NT2/D1 (cell line): ENCODE measurements at regions not wholly inside any gene's neighbourhood (a gene's known extent, or its start where the extent isn't known, plus 50 kb on each side); places are given as distances from the start of the nearest gene placed in this dataset.
A peak's percentile ranks its signal among the peaks of the same experiment; 100 is the strongest.

Source experiments
- DNase-seq: peaks from one replicate; pipeline ENCODE4 v3.0.0-alpha.2; 2011; ENCODE audit warnings: low read depth, low spot score
- H3K27me3 ChIP-seq: 2 replicates; pipeline ENCODE4 v1.6.0; 2011; ENCODE audit warnings: mild to moderate bottlenecking; ENCODE audit not compliant: insufficient read length, insufficient read depth
- H3K36me3 ChIP-seq: 2 replicates; pipeline ENCODE4 v1.6.1; 2011; ENCODE audit warnings: mild to moderate bottlenecking, low read length, mixed read lengths; ENCODE audit not compliant: insufficient read depth, insufficient read length
- H3K4me1 ChIP-seq: 2 replicates; pipeline ENCODE4 v1.5.1; 2011; ENCODE audit not compliant: insufficient read depth, insufficient read length
- H3K4me3 ChIP-seq: 2 replicates; pipeline ENCODE4 v1.5.1; 2011; ENCODE audit warnings: low read depth; ENCODE audit not compliant: insufficient read length
- H3K9ac ChIP-seq: 2 replicates; pipeline ENCODE4 v1.6.0; 2011; ENCODE audit warnings: low read depth; ENCODE audit not compliant: insufficient read length
- H3K9me3 ChIP-seq: 2 replicates; pipeline ENCODE4 v1.5.1; 2011; ENCODE audit warnings: mild to moderate bottlenecking, low read length; ENCODE audit not compliant: insufficient read depth
- SUZ12 ChIP-seq: IDR thresholded peaks from 2 replicates; pipeline ENCODE4 v1.6.1; 2011; ENCODE audit not compliant: insufficient read length, insufficient read depth; ENCODE audit errors: extremely low read depth
- YY1 ChIP-seq: IDR thresholded peaks from 2 replicates; pipeline ENCODE4 v1.6.1; 2011; ENCODE audit not compliant: insufficient read length, insufficient read depth
- ZNF274 ChIP-seq: IDR thresholded peaks from 2 replicates; pipeline ENCODE4 v1.6.1; 2011; ENCODE audit warnings: mild to moderate bottlenecking, low read depth, low read length

- Histone ChIP-seq H3K9me3 (no peaks in the 10 kb centered on the region), H3K9ac (no peak overlapping the region), H3K4me1 (peaks cover 8% of the 10 kb centered on the region), H3K36me3 (no peaks in the 10 kb centered on the region), H3K27me3 (no peaks in the 10 kb centered on the region), H3K4me3 (no peak overlapping the region)
- TF ChIP-seq SUZ12 (no peak), YY1 (no peak), ZNF274 (no peak)
- no peak for DNase-seq
Measured at GRCh38 chr11:43554148-43554473, 126.4 kb upstream of the HSD17B12 start.

DNA sequence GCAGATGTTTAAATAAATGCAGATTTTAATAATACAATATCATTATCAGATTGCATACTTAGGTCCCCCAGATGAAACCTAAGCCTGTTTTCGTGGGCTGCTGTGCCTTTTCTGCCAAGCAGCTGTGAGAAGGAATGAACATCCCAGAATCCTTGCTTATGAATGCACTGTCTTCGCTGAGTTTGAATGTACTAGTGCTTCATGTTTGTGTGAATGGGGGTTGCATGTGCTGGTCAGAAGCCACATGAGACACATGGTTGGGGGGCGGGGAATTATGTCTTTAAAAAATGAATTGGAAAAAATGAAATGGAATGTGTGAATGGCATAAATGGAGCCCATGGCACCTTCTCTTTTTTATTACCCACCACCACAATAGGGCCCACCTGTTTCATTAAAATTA, 125.4 kb upstream of the HSD17B12 start:
- Histone ChIP-seq H3K9me3 (no peaks in the 10 kb centered on the region), H3K4me1 (peaks cover 11% of the 10 kb centered on the region), H3K4me3 (no peak overlapping the region), H3K36me3 (no peaks in the 10 kb centered on the region), H3K27me3 (no peaks in the 10 kb centered on the region), H3K9ac (no peak overlapping the region)
- no peak for TF ChIP-seq SUZ12
- TF ChIP-seq ZNF274: no peak
- no peak for TF ChIP-seq YY1
- DNase-seq: no peak

DNA sequence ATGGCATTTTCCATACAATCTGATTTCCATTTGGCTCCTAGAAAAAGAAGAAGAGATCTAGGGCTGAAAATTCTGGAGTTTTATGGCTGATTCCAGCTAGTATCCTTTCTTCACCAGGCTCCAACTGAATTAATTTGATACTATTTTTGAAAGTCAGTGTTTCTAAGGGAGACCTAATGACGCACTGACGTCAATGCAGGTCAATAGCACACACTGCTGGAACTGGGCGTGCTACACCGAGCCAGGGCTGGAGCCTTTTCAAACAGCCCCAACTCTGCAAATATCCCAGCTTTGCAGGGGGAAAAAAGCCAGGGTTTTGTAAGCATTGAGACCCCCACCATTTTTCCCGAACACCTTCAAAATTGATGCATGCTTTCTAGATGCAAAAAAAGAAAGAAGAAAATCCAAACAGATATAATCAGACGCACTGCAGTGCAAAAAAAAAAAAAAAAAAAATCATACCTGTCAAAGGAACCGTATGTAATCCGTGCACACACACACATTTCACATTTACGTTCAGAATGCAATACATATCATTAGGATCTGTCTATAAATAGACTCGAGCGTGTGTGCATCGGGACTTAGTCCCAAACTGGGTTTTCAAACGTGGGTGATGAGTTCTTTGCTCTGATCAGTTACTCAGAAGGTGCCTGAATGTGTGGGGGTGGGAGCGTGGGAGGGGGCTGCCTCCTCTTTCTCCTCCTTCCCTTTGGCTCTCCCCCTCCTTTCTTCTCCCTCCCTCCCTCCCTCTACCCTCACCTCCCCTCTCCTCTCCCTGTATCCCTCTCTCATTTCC, 124.5 kb upstream of the HSD17B12 start:
- H3K36me3 ChIP-seq: no peaks in the 10 kb centered on the region
- no peak overlapping the region for H3K4me3 ChIP-seq
- peaks cover 11% of the 10 kb centered on the region for H3K4me1 ChIP-seq
- TF ChIP-seq YY1: no peak
- no peak for TF ChIP-seq SUZ12
- no peak for TF ChIP-seq ZNF274
- H3K27me3 ChIP-seq: no peaks in the 10 kb centered on the region
- H3K9ac ChIP-seq: no peak overlapping the region
- DNase-seq: no peak
- no peaks in the 10 kb centered on the region for H3K9me3 ChIP-seq

DNA sequence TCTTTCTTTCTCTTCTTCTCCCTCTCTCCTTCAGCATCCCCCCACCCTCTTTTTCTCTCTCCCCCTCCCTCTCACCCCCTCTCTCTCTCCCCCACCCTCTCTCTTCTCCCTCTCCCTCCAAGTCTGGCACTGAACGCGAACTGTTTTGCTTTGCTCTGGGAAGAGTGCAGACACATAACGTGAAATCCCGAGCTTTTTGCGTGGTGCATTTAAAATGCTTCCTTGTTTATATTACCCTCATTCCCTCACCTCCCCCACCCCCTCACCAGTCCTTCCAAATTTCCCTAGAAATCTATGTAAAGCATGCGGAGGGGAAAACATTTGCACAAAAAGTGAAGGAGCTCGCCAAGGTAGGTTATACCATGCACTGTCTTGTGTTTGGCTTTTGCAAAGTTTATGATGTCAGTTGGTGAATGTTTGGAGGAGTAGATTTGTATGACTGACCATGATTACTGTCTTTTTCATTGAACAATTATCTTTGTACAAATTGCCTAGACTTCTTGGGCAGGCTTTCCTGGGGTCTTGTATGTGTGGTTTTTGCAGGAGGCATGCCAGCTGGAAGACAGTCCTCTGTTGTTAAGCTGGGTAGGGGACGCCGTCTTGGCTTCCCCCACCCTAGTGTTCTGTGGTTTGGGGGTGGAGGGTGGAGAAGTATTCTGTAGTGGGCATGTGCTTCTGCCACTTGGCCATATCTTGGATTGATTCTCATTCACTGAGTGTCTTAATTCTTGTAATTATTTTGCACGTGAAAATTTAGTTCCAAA, 123.7 kb upstream of the HSD17B12 start:
- Histone ChIP-seq H3K36me3 (no peaks in the 10 kb centered on the region), H3K4me1 (peaks cover 11% of the 10 kb centered on the region), H3K9me3 (no peaks in the 10 kb centered on the region), H3K9ac (no peak overlapping the region), H3K27me3 (no peaks in the 10 kb centered on the region), H3K4me3 (no peak overlapping the region)
- DNase-seq: no peak
- TF ChIP-seq YY1: no peak
- no peak for TF ChIP-seq ZNF274
- TF ChIP-seq SUZ12: no peak

- Histone ChIP-seq H3K27me3 (no peaks in the 10 kb centered on the region), H3K4me3 (peak overlapping the region; percentile 12)
Measured at GRCh38 chr11:43557553-43558110, 122.9 kb upstream of the HSD17B12 start.

GRCh38 chr11:43558146-43558545, 122.4 kb upstream of the HSD17B12 start:
- Histone ChIP-seq H3K27me3 (no peaks in the 10 kb centered on the region), H3K4me1 (peaks cover 10% of the 10 kb centered on the region), H3K9me3 (no peaks in the 10 kb centered on the region), H3K9ac (peak overlapping the region; percentile 27), H3K36me3 (no peaks in the 10 kb centered on the region), H3K4me3 (peak overlapping the region; percentile 13)
- DNase-seq: no peak
- TF ChIP-seq SUZ12 (no peak), YY1 (no peak), ZNF274 (no peak)

More at GRCh38 chr11:43557553-43558110, 122.9 kb upstream of the HSD17B12 start:
- Histone ChIP-seq H3K9me3 (no peaks in the 10 kb centered on the region), H3K4me1 (peaks cover 11% of the 10 kb centered on the region), H3K9ac (peak overlapping the region; percentile 27), H3K36me3 (no peaks in the 10 kb centered on the region)
- DNase-seq: no peak
- TF ChIP-seq YY1 (no peak), SUZ12 (no peak), ZNF274 (no peak)
